ENCODE measurements at regions not wholly inside any gene's neighbourhood (a gene's known extent, or its start where the extent isn't known, plus 50 kb on each side); places are given as distances from the start of the nearest gene placed in this dataset.

DNA sequence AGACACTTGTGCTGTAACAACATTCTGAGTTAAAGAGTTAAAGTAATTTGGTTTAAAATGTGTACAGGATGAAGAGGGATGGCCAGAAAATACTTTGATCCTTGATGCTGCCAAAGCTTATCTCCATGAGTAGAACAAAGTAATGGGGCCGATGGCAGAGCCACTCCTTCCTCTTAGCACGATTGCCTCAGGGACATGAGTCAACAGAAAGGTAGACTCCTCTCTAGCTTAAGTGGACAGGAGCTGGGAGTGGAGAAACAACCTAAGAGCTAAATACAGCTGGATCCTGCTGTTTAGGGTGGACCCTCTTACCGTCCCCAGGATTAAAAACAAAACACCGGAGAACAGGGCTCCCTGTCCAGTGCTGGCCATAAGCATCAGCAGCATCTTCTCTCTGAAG is 267.3 kb downstream of the IRX1 start:
- DNase-seq (ENCODE audit: low spot score) = no peak
- H3K9me3 ChIP-seq = no peaks in the 10 kb centered on the region
- H3K36me3 ChIP-seq = no peaks in the 10 kb centered on the region
- H3K27ac ChIP-seq = no peak overlapping the region
- H3K4me1 ChIP-seq (replicated peaks) = no peaks in the 10 kb centered on the region
- no peak overlapping the region for H3K4me3 ChIP-seq
- no peaks in the 10 kb centered on the region for H3K27me3 ChIP-seq (replicated peaks; ENCODE audit: insufficient read depth)
- intact Hi-C loops (cut with DNase I) = no loop called here
- WGBS = 73% methylated on average over 4 of the region's 4 CpGs
- TF ChIP-seq POLR2AphosphoS5 (IDR thresholded peaks at IDR 0.05) (no peak), POLR2A (IDR thresholded peaks at IDR 0.05) (no peak)
- TF ChIP-seq, protein P1, sequence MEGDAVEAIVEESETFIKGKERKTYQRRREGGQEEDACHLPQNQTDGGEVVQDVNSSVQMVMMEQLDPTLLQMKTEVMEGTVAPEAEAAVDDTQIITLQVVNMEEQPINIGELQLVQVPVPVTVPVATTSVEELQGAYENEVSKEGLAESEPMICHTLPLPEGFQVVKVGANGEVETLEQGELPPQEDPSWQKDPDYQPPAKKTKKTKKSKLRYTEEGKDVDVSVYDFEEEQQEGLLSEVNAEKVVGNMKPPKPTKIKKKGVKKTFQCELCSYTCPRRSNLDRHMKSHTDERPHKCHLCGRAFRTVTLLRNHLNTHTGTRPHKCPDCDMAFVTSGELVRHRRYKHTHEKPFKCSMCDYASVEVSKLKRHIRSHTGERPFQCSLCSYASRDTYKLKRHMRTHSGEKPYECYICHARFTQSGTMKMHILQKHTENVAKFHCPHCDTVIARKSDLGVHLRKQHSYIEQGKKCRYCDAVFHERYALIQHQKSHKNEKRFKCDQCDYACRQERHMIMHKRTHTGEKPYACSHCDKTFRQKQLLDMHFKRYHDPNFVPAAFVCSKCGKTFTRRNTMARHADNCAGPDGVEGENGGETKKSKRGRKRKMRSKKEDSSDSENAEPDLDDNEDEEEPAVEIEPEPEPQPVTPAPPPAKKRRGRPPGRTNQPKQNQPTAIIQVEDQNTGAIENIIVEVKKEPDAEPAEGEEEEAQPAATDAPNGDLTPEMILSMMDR (IDR thresholded peaks at IDR 0.05) = no peak

DNA sequence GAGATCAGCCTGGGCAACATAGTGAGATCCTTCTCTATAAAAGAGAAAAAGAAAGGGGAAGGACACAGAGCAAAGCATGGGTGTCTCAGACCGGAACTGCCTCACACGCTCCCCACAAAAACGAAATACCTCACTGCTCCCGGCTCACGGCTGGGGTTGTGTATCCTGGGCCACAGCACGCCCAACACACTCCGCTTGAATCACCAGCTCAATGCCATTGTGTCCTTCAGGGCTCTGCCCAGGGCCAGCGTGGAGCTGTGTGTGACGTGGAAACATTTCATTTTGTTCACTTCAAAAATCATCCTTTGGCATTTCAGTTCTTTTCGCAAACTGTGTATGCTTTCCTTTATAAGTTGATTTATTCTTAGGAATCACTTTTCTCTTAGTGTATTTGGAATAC is 279.5 kb downstream of the IRX1 start:
- Histone ChIP-seq H3K36me3 (no peaks in the 10 kb centered on the region), H3K4me3 (no peak overlapping the region), H3K27ac (no peak overlapping the region), H3K9me3 (no peaks in the 10 kb centered on the region), H3K4me1 (replicated peaks) (no peaks in the 10 kb centered on the region), H3K27me3 (replicated peaks; ENCODE audit: insufficient read depth) (no peaks in the 10 kb centered on the region)
- TF ChIP-seq POLR2AphosphoS5 (IDR thresholded peaks at IDR 0.05) = no peak
- TF ChIP-seq, protein P1 (IDR thresholded peaks at IDR 0.05) = no peak
- TF ChIP-seq POLR2A (IDR thresholded peaks at IDR 0.05) = no peak
- DNase-seq (ENCODE audit: low spot score) = no peak
- WGBS = 85% methylated on average over 10 of the region's 10 CpGs
- intact Hi-C loops (cut with DNase I) = no loop called here

DNA sequence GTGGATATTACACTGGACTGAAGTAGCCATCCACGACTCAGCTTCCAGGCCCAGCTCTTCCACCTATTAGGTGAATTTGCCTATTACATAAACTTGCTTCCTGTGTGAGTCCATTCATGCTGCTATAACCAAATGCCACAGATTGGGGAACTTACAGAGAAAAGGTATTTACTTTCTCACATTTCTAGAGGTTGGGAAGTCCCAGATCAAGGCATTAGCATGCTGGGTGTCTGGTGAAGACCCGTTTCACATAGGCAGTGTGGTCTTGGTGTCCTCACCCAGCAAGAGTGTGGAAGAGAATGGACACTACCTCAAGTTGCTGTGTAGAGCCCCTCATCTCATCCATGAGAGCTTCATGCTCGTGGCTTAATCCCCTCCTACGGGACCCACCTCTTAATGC is 282.6 kb downstream of the IRX1 start:
- Histone ChIP-seq H3K27ac (no peak overlapping the region), H3K9me3 (no peaks in the 10 kb centered on the region), H3K4me3 (no peak overlapping the region), H3K27me3 (replicated peaks; ENCODE audit: insufficient read depth) (peaks cover 3% of the 10 kb centered on the region), H3K36me3 (no peaks in the 10 kb centered on the region), H3K4me1 (replicated peaks) (no peaks in the 10 kb centered on the region)
- TF ChIP-seq POLR2A (IDR thresholded peaks at IDR 0.05) (no peak), POLR2AphosphoS5 (IDR thresholded peaks at IDR 0.05) (no peak)
- TF ChIP-seq, protein P1 (IDR thresholded peaks at IDR 0.05) = no peak
- 90% methylated on average over 4 of the region's 4 CpGs for WGBS
- intact Hi-C loops (cut with DNase I) = no loop called here
- DNase-seq (ENCODE audit: low spot score) = no peak

DNA sequence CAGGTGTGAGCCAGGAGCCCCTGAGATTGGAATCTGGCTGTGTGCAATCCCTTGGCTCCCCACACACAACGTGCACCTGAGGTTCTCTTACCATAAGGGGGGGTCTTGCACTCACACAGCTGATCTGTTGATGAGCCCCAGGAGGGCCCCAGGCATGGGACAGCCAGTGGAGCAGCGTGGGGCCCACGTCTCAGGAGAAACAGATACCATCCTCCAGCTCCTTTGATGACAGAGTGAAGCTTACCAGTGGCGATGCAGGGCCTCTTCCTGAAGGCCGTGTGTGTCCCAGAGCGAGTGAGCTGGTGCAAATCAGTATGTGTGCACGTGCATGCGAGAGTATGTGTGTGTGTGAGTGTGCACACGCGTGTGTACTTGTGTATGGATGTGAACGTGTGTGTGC is 287.4 kb downstream of the IRX1 start:
- no peak for DNase-seq (ENCODE audit: low spot score)
- Histone ChIP-seq H3K4me1 (replicated peaks) (no peaks in the 10 kb centered on the region), H3K9me3 (no peaks in the 10 kb centered on the region), H3K4me3 (no peak overlapping the region), H3K27me3 (replicated peaks; ENCODE audit: insufficient read depth) (peaks cover 3% of the 10 kb centered on the region), H3K36me3 (no peaks in the 10 kb centered on the region), H3K27ac (no peak overlapping the region)
- TF ChIP-seq POLR2AphosphoS5 (IDR thresholded peaks at IDR 0.05) = no peak
- no peak for TF ChIP-seq POLR2A (IDR thresholded peaks at IDR 0.05)
- TF ChIP-seq, protein P1 (IDR thresholded peaks at IDR 0.05) = no peak
- 86% methylated on average over 11 of the region's 11 CpGs for WGBS
- intact Hi-C loops (cut with DNase I) = no loop called here

DNA sequence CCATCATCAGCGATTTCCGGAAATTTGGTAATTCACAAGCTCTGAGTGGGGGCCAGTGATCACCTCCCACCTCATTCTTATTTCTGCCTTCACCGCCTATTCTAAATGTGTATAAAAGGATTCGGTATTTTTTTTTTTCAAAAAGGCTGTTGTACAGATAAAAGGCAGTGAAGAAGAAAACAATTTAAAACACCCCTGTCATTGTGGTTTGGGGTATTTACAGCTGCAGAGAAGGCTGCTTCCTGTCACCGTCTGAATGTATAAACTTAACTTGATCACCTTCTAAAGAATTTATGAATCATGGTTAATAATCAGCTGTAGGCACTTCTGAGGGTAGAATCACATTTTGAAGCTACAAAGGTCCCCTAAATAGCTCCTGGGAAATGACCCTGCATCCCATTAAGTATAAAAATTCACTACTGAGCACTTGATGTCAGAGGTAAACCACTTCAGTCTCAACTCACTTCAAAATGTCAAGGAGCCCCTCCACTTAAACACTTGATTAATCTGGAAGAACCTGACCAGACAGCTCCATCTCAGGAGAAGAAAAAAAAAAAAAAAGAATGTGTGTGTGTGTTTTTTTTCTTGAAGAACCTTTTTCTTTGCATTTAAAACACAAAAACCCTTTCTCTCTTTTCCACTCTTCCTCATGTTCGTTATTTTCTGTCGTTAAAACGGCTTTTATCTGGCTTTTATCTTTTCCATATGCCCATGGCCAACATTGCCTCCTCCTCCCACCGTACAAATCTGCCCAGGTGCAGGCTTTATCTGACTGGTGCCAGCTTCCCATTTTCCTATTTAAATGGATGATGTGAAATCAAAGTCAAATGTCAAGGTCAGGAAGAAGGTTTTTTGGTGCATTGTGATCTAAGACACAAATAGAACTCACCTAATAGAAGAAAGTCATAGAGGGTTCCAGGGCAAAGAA is 291.2 kb downstream of the IRX1 start:
- Histone ChIP-seq H3K36me3 (no peaks in the 10 kb centered on the region), H3K27ac (no peak overlapping the region), H3K4me1 (replicated peaks) (no peaks in the 10 kb centered on the region), H3K4me3 (no peak overlapping the region), H3K27me3 (replicated peaks; ENCODE audit: insufficient read depth) (no peaks in the 10 kb centered on the region), H3K9me3 (no peaks in the 10 kb centered on the region)
- no peak for DNase-seq (ENCODE audit: low spot score)
- 39% methylated on average over 9 of the region's 9 CpGs for WGBS
- TF ChIP-seq, protein P1 (IDR thresholded peaks at IDR 0.05) = no peak
- TF ChIP-seq POLR2A (IDR thresholded peaks at IDR 0.05) = no peak
- TF ChIP-seq POLR2AphosphoS5 (IDR thresholded peaks at IDR 0.05) = no peak
- intact Hi-C loops (cut with DNase I) = no loop called here

All from prostate gland (tissue), 2 donors.